ENCODE measurements at regions not wholly inside any gene's neighbourhood (a gene's known extent, or its start where the extent isn't known, plus 50 kb on each side); places are given as distances from the start of the nearest gene placed in this dataset.

GRCh38 chr5:57831090-57831489 lies 348.5 kb upstream of the ACTBL2 start:
- DNase-seq, result no peak

GRCh38 chr5:57828221-57828620 lies 345.6 kb upstream of the ACTBL2 start:
- no peak for DNase-seq

- no peak for DNase-seq
Measured at GRCh38 chr5:57825031-57825686, 342.5 kb upstream of the ACTBL2 start.

- DNase-seq, result no peak
Measured at GRCh38 chr5:57824623-57825022, 342.0 kb upstream of the ACTBL2 start.

- no peak for DNase-seq
Measured at GRCh38 chr5:57824047-57824446, 341.4 kb upstream of the ACTBL2 start.

GRCh38 chr5:57822651-57823050 lies 340.0 kb upstream of the ACTBL2 start:
- DNase-seq, result no peak

GRCh38 chr5:57818397-57818796 lies 335.8 kb upstream of the ACTBL2 start:
- DNase-seq, result no peak

- no peak for DNase-seq
Measured at GRCh38 chr5:57817924-57818323, 335.3 kb upstream of the ACTBL2 start.

- no peak for DNase-seq
Measured at GRCh38 chr5:57817001-57817453, 334.4 kb upstream of the ACTBL2 start.

- DNase-seq, result peak; percentile 5
Measured at GRCh38 chr5:57816108-57816507, 333.5 kb upstream of the ACTBL2 start.

- DNase-seq, result no peak
Measured at GRCh38 chr5:57805732-57806131, 323.1 kb upstream of the ACTBL2 start.

- DNase-seq, result no peak
Measured at GRCh38 chr5:57805170-57805569, 322.6 kb upstream of the ACTBL2 start.

- DNase-seq, result no peak
Measured at GRCh38 chr5:57804505-57804904, 321.9 kb upstream of the ACTBL2 start.

GRCh38 chr5:57804007-57804444 lies 321.4 kb upstream of the ACTBL2 start:
- DNase-seq, result no peak

GRCh38 chr5:57802131-57802530 lies 319.5 kb upstream of the ACTBL2 start:
- DNase-seq, result no peak

- no peak for DNase-seq
Measured at GRCh38 chr5:57795203-57795602, 312.6 kb upstream of the ACTBL2 start.

GRCh38 chr5:57791875-57792274 lies 309.3 kb upstream of the ACTBL2 start:
- DNase-seq, result no peak

GRCh38 chr5:57785946-57786345 lies 303.3 kb upstream of the ACTBL2 start:
- no peak for DNase-seq

- DNase-seq, result no peak
Measured at GRCh38 chr5:57784121-57784520, 301.5 kb upstream of the ACTBL2 start.

- DNase-seq, result no peak
Measured at GRCh38 chr5:57783693-57784092, 301.1 kb upstream of the ACTBL2 start.

- no peak for DNase-seq
Measured at GRCh38 chr5:57780961-57781325, 298.3 kb upstream of the ACTBL2 start.

- DNase-seq, result no peak
Measured at GRCh38 chr5:57780306-57780960, 297.8 kb upstream of the ACTBL2 start.

GRCh38 chr5:57779383-57780223 lies 297.0 kb upstream of the ACTBL2 start:
- DNase-seq, result peak; percentile 57

Measured in suppressor macrophage treated with lipopolysaccharide for 4 hours (primary cell).